ENCODE measurements at regions not wholly inside any gene's neighbourhood (a gene's known extent, or its start where the extent isn't known, plus 50 kb on each side); places are given as distances from the start of the nearest gene placed in this dataset.

DNA sequence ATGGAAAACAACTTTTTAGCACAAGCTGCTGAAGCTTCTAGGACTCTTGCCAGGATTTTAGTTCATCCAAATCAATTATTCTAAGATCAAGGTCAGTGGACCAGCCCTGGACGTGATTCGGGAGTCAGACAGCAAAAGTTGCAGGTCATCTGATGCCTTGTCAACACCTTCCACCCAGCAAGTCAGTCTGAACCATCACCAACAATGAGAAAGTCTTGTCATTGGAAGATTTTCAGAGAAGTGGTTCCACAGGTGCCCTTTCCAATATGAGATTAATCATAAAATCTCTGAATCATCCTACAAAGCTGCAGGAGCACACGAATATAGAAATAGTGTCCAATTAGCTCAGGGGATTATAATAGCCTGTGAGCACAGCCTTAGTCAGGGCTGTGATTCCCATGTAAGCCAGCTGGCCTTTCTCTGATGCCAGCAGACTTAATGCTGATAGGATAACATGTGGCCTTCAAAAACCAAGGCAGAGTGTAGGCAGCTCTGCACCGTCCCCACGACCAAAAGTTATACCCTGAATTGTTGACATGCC, 445.0 kb upstream of the TRPC7 start:
- peak overlapping the region; percentile 59 for H3K4me2 ChIP-seq
- H3K9ac ChIP-seq = no peak overlapping the region; the same call in 1 of the 2 replicates
- H3K4me3 ChIP-seq (ENCODE audit: low read depth in 2 of 2, low read length in 1 of 2) = no peak overlapping the region
- no peaks in the 10 kb centered on the region for H3K36me3 ChIP-seq (replicated peaks in 1 of 2; ENCODE audit: control insufficient read depth in 1 of 2, insufficient read depth in 2 of 2, low read length in 1 of 2)
- no peaks in the 10 kb centered on the region for H3K79me2 ChIP-seq (ENCODE audit: insufficient read depth)
- H2AFZ ChIP-seq (ENCODE audit: low read depth) = no peak overlapping the region
- DNase-seq = no peak
- peak overlapping the region in 1 of 2 experiments; percentile 82; a peak in 2 of 4 replicates for H3K27ac ChIP-seq (ENCODE audit: low read depth in 2 of 2, low read length in 1 of 2)
- 13% methylated on average over 5 of the region's 5 CpGs for WGBS (ENCODE audit: low lambda C conversion rate)
- peaks cover 0 to 16% of the 10 kb centered on the region in 2 experiments; a peak in 3 of 4 replicates for H3K4me1 ChIP-seq (ENCODE audit: control insufficient read depth in 1 of 2, insufficient read depth in 2 of 2, low read depth in 1 of 2, low read length in 1 of 2)
- H3F3A ChIP-seq (replicated peaks; ENCODE audit: insufficient read depth) = peaks cover 20% of the 10 kb centered on the region
- ChIA-PET CTCF (no interaction called here), POLR2A (no interaction called here)
- no peaks in the 10 kb centered on the region for H3K9me3 ChIP-seq
- H3K9me2 ChIP-seq = no peaks in the 10 kb centered on the region
- no peaks in the 10 kb centered on the region for H4K20me1 ChIP-seq (ENCODE audit: insufficient read depth)
- H3K27me3 ChIP-seq (ENCODE audit: insufficient read depth) = no peaks in the 10 kb centered on the region
- TF ChIP-seq SMC3 (IDR thresholded peaks at IDR 0.05; ENCODE audit: low read depth, low read length) (no peak), MXI1 (IDR thresholded peaks at IDR 0.05; ENCODE audit: low read depth, low read length) (no peak), MEF2A (IDR thresholded peaks at IDR 0.05; ENCODE audit: borderline replicate concordance, low read depth) (peak; percentile 98), YY1 (IDR thresholded peaks at IDR 0.05; ENCODE audit: low read depth) (no peak), FOXJ3 (CRISPR knock-in tag; IDR thresholded peaks at IDR 0.05) (no peak), SIN3A (IDR thresholded peaks at IDR 0.05; ENCODE audit: borderline replicate concordance, low read depth, low read length) (no peak), EP300 (IDR thresholded peaks at IDR 0.05; ENCODE audit: borderline replicate concordance in 1 of 2, low read depth in 1 of 2, low read length in 1 of 2) (peak in 1 of 2 experiments; percentile 71; a peak in 1 of 4 replicates), EZH2phosphoT487 (IDR thresholded peaks at IDR 0.05; ENCODE audit: borderline replicate concordance, low read depth) (no peak), NFIC (IDR thresholded peaks at IDR 0.05; ENCODE audit: borderline replicate concordance) (peak; percentile 63; the same call in 1 of the 2 replicates), POLR2AphosphoS5 (IDR thresholded peaks at IDR 0.05; ENCODE audit: low read depth, low read length) (no peak; the same call in 1 of the 2 replicates), RAD21 (IDR thresholded peaks at IDR 0.05; ENCODE audit: low read length) (no peak), TCF12 (IDR thresholded peaks at IDR 0.05) (peak; percentile 94), ELF1 (IDR thresholded peaks at IDR 0.05) (no peak), FOSL2 (IDR thresholded peaks at IDR 0.05; ENCODE audit: borderline replicate concordance, low read depth) (peak; percentile 81), NRF1 (IDR thresholded peaks at IDR 0.05; ENCODE audit: low read depth, low read length) (no peak), RCOR1 (IDR thresholded peaks at IDR 0.05; ENCODE audit: low read length) (no peak)
- TF ChIP-seq, protein P1, sequence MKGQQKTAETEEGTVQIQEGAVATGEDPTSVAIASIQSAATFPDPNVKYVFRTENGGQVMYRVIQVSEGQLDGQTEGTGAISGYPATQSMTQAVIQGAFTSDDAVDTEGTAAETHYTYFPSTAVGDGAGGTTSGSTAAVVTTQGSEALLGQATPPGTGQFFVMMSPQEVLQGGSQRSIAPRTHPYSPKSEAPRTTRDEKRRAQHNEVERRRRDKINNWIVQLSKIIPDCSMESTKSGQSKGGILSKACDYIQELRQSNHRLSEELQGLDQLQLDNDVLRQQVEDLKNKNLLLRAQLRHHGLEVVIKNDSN (IDR thresholded peaks at IDR 0.05; ENCODE audit: borderline replicate concordance, low read depth) = no peak
- TF ChIP-seq, protein P2, sequence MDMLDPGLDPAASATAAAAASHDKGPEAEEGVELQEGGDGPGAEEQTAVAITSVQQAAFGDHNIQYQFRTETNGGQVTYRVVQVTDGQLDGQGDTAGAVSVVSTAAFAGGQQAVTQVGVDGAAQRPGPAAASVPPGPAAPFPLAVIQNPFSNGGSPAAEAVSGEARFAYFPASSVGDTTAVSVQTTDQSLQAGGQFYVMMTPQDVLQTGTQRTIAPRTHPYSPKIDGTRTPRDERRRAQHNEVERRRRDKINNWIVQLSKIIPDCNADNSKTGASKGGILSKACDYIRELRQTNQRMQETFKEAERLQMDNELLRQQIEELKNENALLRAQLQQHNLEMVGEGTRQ (IDR thresholded peaks at IDR 0.05; ENCODE audit: borderline replicate concordance, low read depth, low read length) = no peak
- TF ChIP-seq, protein P3, sequence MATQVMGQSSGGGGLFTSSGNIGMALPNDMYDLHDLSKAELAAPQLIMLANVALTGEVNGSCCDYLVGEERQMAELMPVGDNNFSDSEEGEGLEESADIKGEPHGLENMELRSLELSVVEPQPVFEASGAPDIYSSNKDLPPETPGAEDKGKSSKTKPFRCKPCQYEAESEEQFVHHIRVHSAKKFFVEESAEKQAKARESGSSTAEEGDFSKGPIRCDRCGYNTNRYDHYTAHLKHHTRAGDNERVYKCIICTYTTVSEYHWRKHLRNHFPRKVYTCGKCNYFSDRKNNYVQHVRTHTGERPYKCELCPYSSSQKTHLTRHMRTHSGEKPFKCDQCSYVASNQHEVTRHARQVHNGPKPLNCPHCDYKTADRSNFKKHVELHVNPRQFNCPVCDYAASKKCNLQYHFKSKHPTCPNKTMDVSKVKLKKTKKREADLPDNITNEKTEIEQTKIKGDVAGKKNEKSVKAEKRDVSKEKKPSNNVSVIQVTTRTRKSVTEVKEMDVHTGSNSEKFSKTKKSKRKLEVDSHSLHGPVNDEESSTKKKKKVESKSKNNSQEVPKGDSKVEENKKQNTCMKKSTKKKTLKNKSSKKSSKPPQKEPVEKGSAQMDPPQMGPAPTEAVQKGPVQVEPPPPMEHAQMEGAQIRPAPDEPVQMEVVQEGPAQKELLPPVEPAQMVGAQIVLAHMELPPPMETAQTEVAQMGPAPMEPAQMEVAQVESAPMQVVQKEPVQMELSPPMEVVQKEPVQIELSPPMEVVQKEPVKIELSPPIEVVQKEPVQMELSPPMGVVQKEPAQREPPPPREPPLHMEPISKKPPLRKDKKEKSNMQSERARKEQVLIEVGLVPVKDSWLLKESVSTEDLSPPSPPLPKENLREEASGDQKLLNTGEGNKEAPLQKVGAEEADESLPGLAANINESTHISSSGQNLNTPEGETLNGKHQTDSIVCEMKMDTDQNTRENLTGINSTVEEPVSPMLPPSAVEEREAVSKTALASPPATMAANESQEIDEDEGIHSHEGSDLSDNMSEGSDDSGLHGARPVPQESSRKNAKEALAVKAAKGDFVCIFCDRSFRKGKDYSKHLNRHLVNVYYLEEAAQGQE (IDR thresholded peaks at IDR 0.05; ENCODE audit: low read depth, low read length) = no peak
- TF ChIP-seq, protein P4, sequence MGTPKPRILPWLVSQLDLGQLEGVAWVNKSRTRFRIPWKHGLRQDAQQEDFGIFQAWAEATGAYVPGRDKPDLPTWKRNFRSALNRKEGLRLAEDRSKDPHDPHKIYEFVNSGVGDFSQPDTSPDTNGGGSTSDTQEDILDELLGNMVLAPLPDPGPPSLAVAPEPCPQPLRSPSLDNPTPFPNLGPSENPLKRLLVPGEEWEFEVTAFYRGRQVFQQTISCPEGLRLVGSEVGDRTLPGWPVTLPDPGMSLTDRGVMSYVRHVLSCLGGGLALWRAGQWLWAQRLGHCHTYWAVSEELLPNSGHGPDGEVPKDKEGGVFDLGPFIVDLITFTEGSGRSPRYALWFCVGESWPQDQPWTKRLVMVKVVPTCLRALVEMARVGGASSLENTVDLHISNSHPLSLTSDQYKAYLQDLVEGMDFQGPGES (IDR thresholded peaks at IDR 0.05; ENCODE audit: low read depth, low read length) = no peak
- TF ChIP-seq, protein P5, sequence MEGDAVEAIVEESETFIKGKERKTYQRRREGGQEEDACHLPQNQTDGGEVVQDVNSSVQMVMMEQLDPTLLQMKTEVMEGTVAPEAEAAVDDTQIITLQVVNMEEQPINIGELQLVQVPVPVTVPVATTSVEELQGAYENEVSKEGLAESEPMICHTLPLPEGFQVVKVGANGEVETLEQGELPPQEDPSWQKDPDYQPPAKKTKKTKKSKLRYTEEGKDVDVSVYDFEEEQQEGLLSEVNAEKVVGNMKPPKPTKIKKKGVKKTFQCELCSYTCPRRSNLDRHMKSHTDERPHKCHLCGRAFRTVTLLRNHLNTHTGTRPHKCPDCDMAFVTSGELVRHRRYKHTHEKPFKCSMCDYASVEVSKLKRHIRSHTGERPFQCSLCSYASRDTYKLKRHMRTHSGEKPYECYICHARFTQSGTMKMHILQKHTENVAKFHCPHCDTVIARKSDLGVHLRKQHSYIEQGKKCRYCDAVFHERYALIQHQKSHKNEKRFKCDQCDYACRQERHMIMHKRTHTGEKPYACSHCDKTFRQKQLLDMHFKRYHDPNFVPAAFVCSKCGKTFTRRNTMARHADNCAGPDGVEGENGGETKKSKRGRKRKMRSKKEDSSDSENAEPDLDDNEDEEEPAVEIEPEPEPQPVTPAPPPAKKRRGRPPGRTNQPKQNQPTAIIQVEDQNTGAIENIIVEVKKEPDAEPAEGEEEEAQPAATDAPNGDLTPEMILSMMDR (IDR thresholded peaks at IDR 0.05) = no peak
- TF ChIP-seq, protein P6, sequence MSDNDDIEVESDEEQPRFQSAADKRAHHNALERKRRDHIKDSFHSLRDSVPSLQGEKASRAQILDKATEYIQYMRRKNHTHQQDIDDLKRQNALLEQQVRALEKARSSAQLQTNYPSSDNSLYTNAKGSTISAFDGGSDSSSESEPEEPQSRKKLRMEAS (IDR thresholded peaks at IDR 0.05; ENCODE audit: low read depth) = no peak
- TF ChIP-seq, protein P7, sequence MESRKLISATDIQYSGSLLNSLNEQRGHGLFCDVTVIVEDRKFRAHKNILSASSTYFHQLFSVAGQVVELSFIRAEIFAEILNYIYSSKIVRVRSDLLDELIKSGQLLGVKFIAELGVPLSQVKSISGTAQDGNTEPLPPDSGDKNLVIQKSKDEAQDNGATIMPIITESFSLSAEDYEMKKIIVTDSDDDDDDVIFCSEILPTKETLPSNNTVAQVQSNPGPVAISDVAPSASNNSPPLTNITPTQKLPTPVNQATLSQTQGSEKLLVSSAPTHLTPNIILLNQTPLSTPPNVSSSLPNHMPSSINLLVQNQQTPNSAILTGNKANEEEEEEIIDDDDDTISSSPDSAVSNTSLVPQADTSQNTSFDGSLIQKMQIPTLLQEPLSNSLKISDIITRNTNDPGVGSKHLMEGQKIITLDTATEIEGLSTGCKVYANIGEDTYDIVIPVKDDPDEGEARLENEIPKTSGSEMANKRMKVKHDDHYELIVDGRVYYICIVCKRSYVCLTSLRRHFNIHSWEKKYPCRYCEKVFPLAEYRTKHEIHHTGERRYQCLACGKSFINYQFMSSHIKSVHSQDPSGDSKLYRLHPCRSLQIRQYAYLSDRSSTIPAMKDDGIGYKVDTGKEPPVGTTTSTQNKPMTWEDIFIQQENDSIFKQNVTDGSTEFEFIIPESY (IDR thresholded peaks at IDR 0.05; ENCODE audit: borderline replicate concordance, low read depth) = 0 out of 2 replicates have a peak, but pooled peaks have one; percentile 59

Measured in SK-N-SH (cell line).